ENCODE measurements at regions not wholly inside any gene's neighbourhood (a gene's known extent, or its start where the extent isn't known, plus 50 kb on each side); places are given as distances from the start of the nearest gene placed in this dataset.

DNA sequence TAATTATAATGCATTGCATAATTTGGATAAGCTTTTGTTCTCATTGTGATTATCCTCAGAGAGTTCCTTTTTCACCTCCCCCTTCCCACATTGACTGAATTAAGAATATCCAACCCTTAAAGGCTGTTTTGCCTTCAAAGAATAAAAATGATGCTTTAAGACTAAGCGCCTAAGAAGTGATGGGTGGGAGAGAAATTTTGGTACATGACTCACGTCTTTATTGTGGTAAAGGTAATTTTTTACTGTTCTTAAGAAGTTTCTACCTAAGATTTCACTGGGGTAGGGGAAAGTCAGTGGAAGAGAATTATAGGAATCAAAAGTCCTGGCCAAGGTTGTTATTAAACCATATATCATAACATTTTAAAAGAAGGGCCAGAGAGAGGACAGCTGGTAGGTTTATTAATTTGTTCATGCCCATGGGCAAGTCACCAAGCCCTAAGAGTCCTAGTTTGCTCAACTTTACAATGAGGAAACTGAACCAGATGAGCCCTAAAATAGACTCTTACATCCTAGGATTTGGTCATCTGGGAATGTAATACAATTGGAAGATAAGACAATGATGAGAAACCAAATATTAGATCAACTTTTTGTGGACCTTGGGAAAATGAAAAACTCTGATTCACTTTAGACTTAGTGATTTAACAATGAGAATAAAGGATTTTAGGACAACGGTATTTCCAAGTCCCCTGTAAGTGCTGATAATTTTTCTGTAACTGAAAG lies 101.1 kb upstream of the RASGRP1 start:
- no peaks in the 10 kb centered on the region for H3K27me3 ChIP-seq (ENCODE audit: control insufficient read depth, insufficient read depth, low read length)
- no peaks in the 10 kb centered on the region for H3K36me3 ChIP-seq (ENCODE audit: control insufficient read depth, insufficient read depth, low read length)
- no peak for DNase-seq (ENCODE audit: low read depth)
- no peak overlapping the region for H3K4me3 ChIP-seq (ENCODE audit: low read depth, low read length)
- TF ChIP-seq CTCF (IDR thresholded peaks at IDR 0.05; ENCODE audit: insufficient read depth, low read length, poor library complexity, severe bottlenecking) = no peak

DNA sequence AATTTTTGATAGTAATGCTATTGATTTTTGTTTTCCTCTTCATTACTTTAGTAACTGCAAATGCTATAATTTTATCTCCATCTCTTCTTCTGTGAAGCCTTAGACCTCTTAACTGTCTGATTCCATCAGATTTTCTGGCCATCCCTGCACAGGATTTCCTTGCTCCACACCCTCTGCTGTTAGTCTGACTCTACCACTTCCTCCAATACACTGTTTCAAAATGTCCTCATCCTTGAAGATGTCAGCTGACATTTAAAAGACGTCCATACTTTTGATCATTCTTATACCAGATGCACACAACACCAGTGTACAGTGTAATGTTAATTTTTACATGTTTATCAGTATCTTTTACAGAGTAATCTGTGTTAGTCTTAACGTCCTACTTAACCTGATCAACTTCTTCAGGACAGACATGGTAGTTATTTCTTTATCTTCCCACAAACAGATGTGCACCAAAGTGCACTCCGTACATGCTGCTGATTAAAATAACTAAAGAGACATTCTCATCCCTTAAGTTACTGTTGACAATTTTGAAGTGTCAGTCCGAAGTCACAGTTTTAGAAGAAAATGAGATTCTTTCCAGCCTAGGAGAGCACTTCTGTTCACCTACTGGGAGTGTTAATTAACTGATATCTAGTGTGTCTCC lies 102.4 kb upstream of the RASGRP1 start:
- no peak for TF ChIP-seq CTCF (IDR thresholded peaks at IDR 0.05; ENCODE audit: insufficient read depth, low read length, poor library complexity, severe bottlenecking)
- DNase-seq (ENCODE audit: low read depth) = no peak
- no peaks in the 10 kb centered on the region for H3K36me3 ChIP-seq (ENCODE audit: control insufficient read depth, insufficient read depth, low read length)
- H3K27me3 ChIP-seq (ENCODE audit: control insufficient read depth, insufficient read depth, low read length) = no peaks in the 10 kb centered on the region
- H3K4me3 ChIP-seq (ENCODE audit: low read depth, low read length) = no peak overlapping the region

- Histone ChIP-seq H3K36me3 (ENCODE audit: control insufficient read depth, insufficient read depth, low read length) (no peaks in the 10 kb centered on the region), H3K4me3 (ENCODE audit: low read depth, low read length) (no peak overlapping the region), H3K27me3 (ENCODE audit: control insufficient read depth, insufficient read depth, low read length) (no peaks in the 10 kb centered on the region)
- TF ChIP-seq CTCF (IDR thresholded peaks at IDR 0.05; ENCODE audit: insufficient read depth, low read length, poor library complexity, severe bottlenecking) = no peak
- DNase-seq (ENCODE audit: low read depth) = no peak
These were observed 103.6 kb upstream of the RASGRP1 start for GRCh38 chr15:38667890-38668850.

DNA sequence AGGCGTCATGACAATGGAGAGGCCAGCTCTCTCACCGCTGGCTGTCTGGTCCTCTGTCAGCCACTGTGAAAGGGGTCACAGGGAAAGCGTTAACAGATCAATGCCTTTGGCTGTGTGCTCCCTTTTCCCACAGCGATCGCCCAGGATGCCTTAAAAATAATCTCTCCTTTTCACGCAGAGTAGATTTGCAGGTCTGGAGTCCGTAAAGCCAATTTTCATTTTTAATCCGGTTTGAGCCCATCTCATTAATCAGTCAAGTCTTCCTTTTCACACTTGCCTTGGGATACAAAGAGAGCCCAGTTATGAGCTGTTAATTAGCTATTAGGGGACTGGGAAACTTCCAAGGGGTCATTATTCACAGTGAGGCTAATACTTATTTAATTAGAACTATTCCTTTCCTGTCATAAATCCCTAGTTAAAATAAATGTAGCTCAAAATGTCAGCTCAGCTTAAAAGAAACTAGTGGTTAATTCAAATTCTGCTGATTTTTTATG lies 104.3 kb upstream of the RASGRP1 start:
- no peaks in the 10 kb centered on the region for H3K27me3 ChIP-seq (ENCODE audit: control insufficient read depth, insufficient read depth, low read length)
- no peaks in the 10 kb centered on the region for H3K36me3 ChIP-seq (ENCODE audit: control insufficient read depth, insufficient read depth, low read length)
- no peak overlapping the region for H3K4me3 ChIP-seq (ENCODE audit: low read depth, low read length)
- TF ChIP-seq CTCF (IDR thresholded peaks at IDR 0.05; ENCODE audit: insufficient read depth, low read length, poor library complexity, severe bottlenecking) = no peak
- no peak for DNase-seq (ENCODE audit: low read depth)

- H3K27me3 ChIP-seq (ENCODE audit: control insufficient read depth, insufficient read depth, low read length) = no peaks in the 10 kb centered on the region
These were observed 105.8 kb upstream of the RASGRP1 start for GRCh38 chr15:38670128-38671005.

More at GRCh38 chr15:38670128-38671005, 105.8 kb upstream of the RASGRP1 start:
- no peak for TF ChIP-seq CTCF (IDR thresholded peaks at IDR 0.05; ENCODE audit: insufficient read depth, low read length, poor library complexity, severe bottlenecking)
- no peaks in the 10 kb centered on the region for H3K36me3 ChIP-seq (ENCODE audit: control insufficient read depth, insufficient read depth, low read length)
- no peak overlapping the region for H3K4me3 ChIP-seq (ENCODE audit: low read depth, low read length)
- DNase-seq (ENCODE audit: low read depth) = no peak

Measured in kidney epithelial cell (primary cell).